Left ventricle myocardium inferior (tissue), 1 donor: ENCODE measurements at regions not wholly inside any gene's neighbourhood (a gene's known extent, or its start where the extent isn't known, plus 50 kb on each side); places are given as distances from the start of the nearest gene placed in this dataset.

Experiments
- DNase-seq: peaks from one replicate; pipeline ENCODE4 v3.0.0-alpha.2; 2020
- H3K27ac ChIP-seq: fragments of 200-600 bp; replicated peaks from 2 replicates; pipeline ENCODE4 v1.8.0; 2021
- H3K27me3 ChIP-seq: fragments of 200-600 bp; 2 replicates; pipeline ENCODE4 v1.8.0; 2021; ENCODE audit warnings: low read depth
- H3K36me3 ChIP-seq: fragments of 200-600 bp; 2 replicates; pipeline ENCODE4 v1.8.0; 2021
- H3K4me1 ChIP-seq: fragments of 200-600 bp; 2 replicates; pipeline ENCODE4 v1.8.0; 2021
- H3K4me3 ChIP-seq: fragments of 200-600 bp; 2 replicates; pipeline ENCODE4 v1.8.0; 2021; ENCODE audit warnings: mild to moderate bottlenecking, moderate library complexity
- H3K9me3 ChIP-seq: fragments of 200-600 bp; replicated peaks from 2 replicates; pipeline ENCODE4 v1.8.0; 2021
- CTCF ChIP-seq: fragments of 200-600 bp; IDR thresholded peaks from 2 replicates; pipeline ENCODE4 v1.8.0; 2021; ENCODE audit warnings: antibody characterized with exemption, mild to moderate bottlenecking, borderline replicate concordance
- intact Hi-C: fragments of 100-400 bp; cut with micrococcal nuclease; formaldehyde crosslinking; loops from one replicate; pipeline ENCODE4 v1.11.0; 2022
- donor health status: DM: no; HTN: yes; CAD: no; lungs with severe emphysema.

- Histone ChIP-seq H3K27ac (no peak overlapping the region), H3K4me1 (peaks cover 3% of the 10 kb centered on the region), H3K27me3 (peaks cover 30% of the 10 kb centered on the region), H3K36me3 (no peaks in the 10 kb centered on the region), H3K9me3 (no peaks in the 10 kb centered on the region), H3K4me3 (no peak overlapping the region)
- DNase-seq, result no peak
- TF ChIP-seq CTCF, result no peak
- intact Hi-C loops, result no loop called here
Observed at GRCh38 chr4:147039976-147040575, 94.4 kb upstream of the TTC29 start.

- TF ChIP-seq CTCF, result no peak
- Histone ChIP-seq H3K4me1 (peaks cover 3% of the 10 kb centered on the region), H3K9me3 (no peaks in the 10 kb centered on the region), H3K4me3 (no peak overlapping the region), H3K36me3 (no peaks in the 10 kb centered on the region), H3K27me3 (peaks cover 30% of the 10 kb centered on the region), H3K27ac (no peak overlapping the region)
- intact Hi-C loops, result no loop called here
- no peak for DNase-seq
Observed at GRCh38 chr4:147040874-147041273, 95.2 kb upstream of the TTC29 start.

- H3K36me3 ChIP-seq, result no peaks in the 10 kb centered on the region
- H3K4me1 ChIP-seq, result peaks cover 3% of the 10 kb centered on the region
- no peak overlapping the region for H3K4me3 ChIP-seq
- no peak overlapping the region for H3K27ac ChIP-seq
- intact Hi-C loops, result no loop called here
- H3K27me3 ChIP-seq, result peaks cover 30% of the 10 kb centered on the region
- no peaks in the 10 kb centered on the region for H3K9me3 ChIP-seq
- no peak for DNase-seq
- TF ChIP-seq CTCF, result no peak
Observed at GRCh38 chr4:147041376-147041775, 95.7 kb upstream of the TTC29 start.

GRCh38 chr4:147042046-147042445, 96.4 kb upstream of the TTC29 start:
- H3K9me3 ChIP-seq, result no peaks in the 10 kb centered on the region
- H3K27me3 ChIP-seq, result peaks cover 30% of the 10 kb centered on the region
- no peak overlapping the region for H3K4me3 ChIP-seq
- TF ChIP-seq CTCF, result no peak
- intact Hi-C loops, result no loop called here
- no peak overlapping the region for H3K27ac ChIP-seq
- H3K36me3 ChIP-seq, result no peaks in the 10 kb centered on the region
- no peak for DNase-seq
- H3K4me1 ChIP-seq, result peaks cover 3% of the 10 kb centered on the region

DNA sequence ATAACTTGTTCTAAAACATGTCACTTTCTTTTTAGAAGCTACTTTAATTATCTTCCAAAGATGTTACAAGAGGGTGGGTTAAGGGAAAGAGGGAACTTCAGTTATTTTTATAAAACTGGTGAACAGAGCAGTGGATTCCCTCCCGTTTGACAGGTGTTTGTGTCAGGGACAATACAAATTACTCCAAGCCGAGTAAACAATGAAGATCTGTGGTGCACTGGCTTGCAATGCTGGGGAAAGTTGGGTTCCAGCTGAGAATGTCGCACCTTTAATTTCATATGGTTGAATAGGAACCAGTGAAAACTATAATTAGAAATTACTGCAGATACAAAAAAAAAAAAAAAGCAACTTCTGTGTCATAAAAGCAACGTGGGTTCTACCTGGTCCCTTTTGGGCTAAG, 98.6 kb upstream of the TTC29 start:
- no peak overlapping the region for H3K27ac ChIP-seq
- no peaks in the 10 kb centered on the region for H3K9me3 ChIP-seq
- no peak overlapping the region for H3K4me3 ChIP-seq
- TF ChIP-seq CTCF, result no peak
- intact Hi-C loops, result no loop called here
- no peaks in the 10 kb centered on the region for H3K4me1 ChIP-seq
- DNase-seq, result no peak
- H3K27me3 ChIP-seq, result peaks cover 25% of the 10 kb centered on the region
- H3K36me3 ChIP-seq, result no peaks in the 10 kb centered on the region
